ENCODE measurements at regions not wholly inside any gene's neighbourhood (a gene's known extent, or its start where the extent isn't known, plus 50 kb on each side); places are given as distances from the start of the nearest gene placed in this dataset.

- TF ChIP-seq CTCF (IDR thresholded peaks at IDR 0.05) (no peak), POLR2A (IDR thresholded peaks at IDR 0.05) (no peak)
These were observed 348.6 kb downstream of the PLOD2 start for GRCh38 chr3:145812391-145812790.

Measured in lower leg skin (tissue), 3 donors.